OCI-LY1 (cell line): ENCODE measurements at regions not wholly inside any gene's neighbourhood (a gene's known extent, or its start where the extent isn't known, plus 50 kb on each side); places are given as distances from the start of the nearest gene placed in this dataset.

ENCODE experiments used
- EZH2 ChIP-seq: fragments of 200-600 bp; sonication (generic), shearing (Covaris generic); IDR thresholded peaks from 2 replicates; pipeline ENCODE4 v1.8.0; 2017; ENCODE audit warnings: borderline replicate concordance, mixed run types, mild to moderate bottlenecking, antibody characterized with exemption, low read length, moderate library complexity, mixed read lengths
- TF ChIP-seq, protein P1 (sequence below): fragments of 200-600 bp; sonication (generic), shearing (Covaris generic); IDR thresholded peaks from 2 replicates; pipeline ENCODE4 v1.5.1; 2017; ENCODE audit warnings: mild to moderate bottlenecking, antibody characterized with exemption, low read length, moderate library complexity, mixed read lengths

DNA sequence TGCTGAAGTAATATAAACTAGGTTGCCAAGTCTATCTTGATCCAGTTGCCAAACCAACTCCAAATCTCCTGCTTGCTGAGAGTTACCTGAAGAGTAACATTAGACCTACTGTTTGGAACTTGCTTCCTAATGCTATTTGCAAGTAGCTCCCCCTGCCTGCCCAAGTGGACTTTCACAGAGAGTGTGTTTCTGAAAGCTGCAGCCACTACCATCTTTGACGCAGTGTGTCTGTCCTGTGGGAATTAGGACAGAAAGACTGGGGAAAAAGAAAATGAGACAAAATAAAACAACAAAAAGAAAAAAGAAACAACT is 195.0 kb upstream of the HS3ST1 start:
- TF ChIP-seq, protein P1, sequence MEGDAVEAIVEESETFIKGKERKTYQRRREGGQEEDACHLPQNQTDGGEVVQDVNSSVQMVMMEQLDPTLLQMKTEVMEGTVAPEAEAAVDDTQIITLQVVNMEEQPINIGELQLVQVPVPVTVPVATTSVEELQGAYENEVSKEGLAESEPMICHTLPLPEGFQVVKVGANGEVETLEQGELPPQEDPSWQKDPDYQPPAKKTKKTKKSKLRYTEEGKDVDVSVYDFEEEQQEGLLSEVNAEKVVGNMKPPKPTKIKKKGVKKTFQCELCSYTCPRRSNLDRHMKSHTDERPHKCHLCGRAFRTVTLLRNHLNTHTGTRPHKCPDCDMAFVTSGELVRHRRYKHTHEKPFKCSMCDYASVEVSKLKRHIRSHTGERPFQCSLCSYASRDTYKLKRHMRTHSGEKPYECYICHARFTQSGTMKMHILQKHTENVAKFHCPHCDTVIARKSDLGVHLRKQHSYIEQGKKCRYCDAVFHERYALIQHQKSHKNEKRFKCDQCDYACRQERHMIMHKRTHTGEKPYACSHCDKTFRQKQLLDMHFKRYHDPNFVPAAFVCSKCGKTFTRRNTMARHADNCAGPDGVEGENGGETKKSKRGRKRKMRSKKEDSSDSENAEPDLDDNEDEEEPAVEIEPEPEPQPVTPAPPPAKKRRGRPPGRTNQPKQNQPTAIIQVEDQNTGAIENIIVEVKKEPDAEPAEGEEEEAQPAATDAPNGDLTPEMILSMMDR = no peak
- TF ChIP-seq EZH2 = no peak
